ENCODE measurements at regions not wholly inside any gene's neighbourhood (a gene's known extent, or its start where the extent isn't known, plus 50 kb on each side); places are given as distances from the start of the nearest gene placed in this dataset.

GRCh38 chr5:34415559-34416198 lies 240.4 kb upstream of the RAI14 start:
- TF ChIP-seq CTCF (IDR thresholded peaks at IDR 0.05; ENCODE audit: insufficient read depth, low read length): no peak
- no peak for TF ChIP-seq SPI1 (IDR thresholded peaks at IDR 0.05; ENCODE audit: borderline replicate concordance, low read depth)
- TF ChIP-seq, protein P1, sequence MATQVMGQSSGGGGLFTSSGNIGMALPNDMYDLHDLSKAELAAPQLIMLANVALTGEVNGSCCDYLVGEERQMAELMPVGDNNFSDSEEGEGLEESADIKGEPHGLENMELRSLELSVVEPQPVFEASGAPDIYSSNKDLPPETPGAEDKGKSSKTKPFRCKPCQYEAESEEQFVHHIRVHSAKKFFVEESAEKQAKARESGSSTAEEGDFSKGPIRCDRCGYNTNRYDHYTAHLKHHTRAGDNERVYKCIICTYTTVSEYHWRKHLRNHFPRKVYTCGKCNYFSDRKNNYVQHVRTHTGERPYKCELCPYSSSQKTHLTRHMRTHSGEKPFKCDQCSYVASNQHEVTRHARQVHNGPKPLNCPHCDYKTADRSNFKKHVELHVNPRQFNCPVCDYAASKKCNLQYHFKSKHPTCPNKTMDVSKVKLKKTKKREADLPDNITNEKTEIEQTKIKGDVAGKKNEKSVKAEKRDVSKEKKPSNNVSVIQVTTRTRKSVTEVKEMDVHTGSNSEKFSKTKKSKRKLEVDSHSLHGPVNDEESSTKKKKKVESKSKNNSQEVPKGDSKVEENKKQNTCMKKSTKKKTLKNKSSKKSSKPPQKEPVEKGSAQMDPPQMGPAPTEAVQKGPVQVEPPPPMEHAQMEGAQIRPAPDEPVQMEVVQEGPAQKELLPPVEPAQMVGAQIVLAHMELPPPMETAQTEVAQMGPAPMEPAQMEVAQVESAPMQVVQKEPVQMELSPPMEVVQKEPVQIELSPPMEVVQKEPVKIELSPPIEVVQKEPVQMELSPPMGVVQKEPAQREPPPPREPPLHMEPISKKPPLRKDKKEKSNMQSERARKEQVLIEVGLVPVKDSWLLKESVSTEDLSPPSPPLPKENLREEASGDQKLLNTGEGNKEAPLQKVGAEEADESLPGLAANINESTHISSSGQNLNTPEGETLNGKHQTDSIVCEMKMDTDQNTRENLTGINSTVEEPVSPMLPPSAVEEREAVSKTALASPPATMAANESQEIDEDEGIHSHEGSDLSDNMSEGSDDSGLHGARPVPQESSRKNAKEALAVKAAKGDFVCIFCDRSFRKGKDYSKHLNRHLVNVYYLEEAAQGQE (IDR thresholded peaks at IDR 0.05; ENCODE audit: insufficient replicate concordance, low read depth): no peak
- TF ChIP-seq GABPA (IDR thresholded peaks at IDR 0.05; ENCODE audit: low read depth): no peak
- TF ChIP-seq POLR2AphosphoS5 (IDR thresholded peaks at IDR 0.05; ENCODE audit: low read depth): no peak

All from HL-60 (cell line).